ENCODE measurements at regions not wholly inside any gene's neighbourhood (a gene's known extent, or its start where the extent isn't known, plus 50 kb on each side); places are given as distances from the start of the nearest gene placed in this dataset.
"Not testable (repeated sequence)": the region's sequence is repeated elsewhere in the genome, so short reads cannot be mapped to it uniquely, and the experiment has no call there.

GRCh38 chr1:29761159-29761928 lies 525.0 kb downstream of the PTPRU start:
- Mint-ChIP-seq H3K4me1 (ENCODE audit: low read depth) (no peaks in the 10 kb centered on the region), H3K36me3 (ENCODE audit: insufficient read depth in 2 of 2) (peaks cover 0 to 3% of the 10 kb centered on the region in 2 donors), H3K4me3 (no peak overlapping the region), H3K27me3 (ENCODE audit: low read depth) (peaks cover 18% of the 10 kb centered on the region), H3K9me3 (no peaks in the 10 kb centered on the region), H3K27ac (no peak overlapping the region)
- ATAC-seq (replicated peaks in 1 of 2) (no peak), DNase-seq (no peak)

GRCh38 chr1:29760067-29760564 lies 523.8 kb downstream of the PTPRU start:
- peaks cover 0 to 3% of the 10 kb centered on the region in 2 donors for H3K36me3 Mint-ChIP-seq (ENCODE audit: insufficient read depth in 2 of 2)
- H3K9me3 Mint-ChIP-seq: no peaks in the 10 kb centered on the region
- H3K27me3 Mint-ChIP-seq (ENCODE audit: low read depth): peaks cover 16% of the 10 kb centered on the region
- ATAC-seq (replicated peaks in 1 of 2) (no peak), DNase-seq (no peak)
- no peaks in the 10 kb centered on the region for H3K4me1 Mint-ChIP-seq (ENCODE audit: low read depth)
- no peak overlapping the region for H3K4me3 Mint-ChIP-seq
- no peak overlapping the region for H3K27ac Mint-ChIP-seq

GRCh38 chr1:29758781-29759499 lies 522.6 kb downstream of the PTPRU start:
- H3K36me3 Mint-ChIP-seq (ENCODE audit: insufficient read depth in 2 of 2): peaks cover 0 to 3% of the 10 kb centered on the region in 2 donors
- H3K9me3 Mint-ChIP-seq: no peaks in the 10 kb centered on the region
- DNase-seq: no peak
- H3K27me3 Mint-ChIP-seq (ENCODE audit: low read depth): peaks cover 13% of the 10 kb centered on the region
- no peak for ATAC-seq (replicated peaks in 1 of 2)
- H3K4me1 Mint-ChIP-seq (ENCODE audit: low read depth): no peaks in the 10 kb centered on the region
- no peak overlapping the region for H3K27ac Mint-ChIP-seq
- no peak overlapping the region for H3K4me3 Mint-ChIP-seq

GRCh38 chr1:29757866-29758780 lies 521.8 kb downstream of the PTPRU start:
- Mint-ChIP-seq H3K4me1 (ENCODE audit: low read depth) (no peaks in the 10 kb centered on the region), H3K36me3 (ENCODE audit: insufficient read depth in 2 of 2) (peaks cover 0 to 1% of the 10 kb centered on the region in 2 donors), H3K27me3 (ENCODE audit: low read depth) (peaks cover 5% of the 10 kb centered on the region), H3K4me3 (no peak overlapping the region), H3K27ac (no peak overlapping the region), H3K9me3 (no peaks in the 10 kb centered on the region)
- DNase-seq: no peak
- no peak for ATAC-seq (replicated peaks in 1 of 2)

- H3K9me3 Mint-ChIP-seq: no peaks in the 10 kb centered on the region
- H3K27ac Mint-ChIP-seq: no peak overlapping the region
- no peaks in the 10 kb centered on the region for H3K4me1 Mint-ChIP-seq (ENCODE audit: low read depth)
- DNase-seq (no peak), ATAC-seq (replicated peaks in 1 of 2) (no peak)
- no peaks in the 10 kb centered on the region for H3K36me3 Mint-ChIP-seq (ENCODE audit: insufficient read depth in 2 of 2)
- H3K4me3 Mint-ChIP-seq: no peak overlapping the region
- H3K27me3 Mint-ChIP-seq (ENCODE audit: low read depth): no peaks in the 10 kb centered on the region
These were observed 520.8 kb downstream of the PTPRU start for GRCh38 chr1:29756901-29757725.

GRCh38 chr1:29756498-29756897 lies 520.2 kb downstream of the PTPRU start:
- ATAC-seq (replicated peaks in 1 of 2): no peak
- Mint-ChIP-seq H3K36me3 (ENCODE audit: insufficient read depth in 2 of 2) (no peaks in the 10 kb centered on the region), H3K4me3 (no peak overlapping the region), H3K4me1 (ENCODE audit: low read depth) (no peaks in the 10 kb centered on the region), H3K27me3 (ENCODE audit: low read depth) (no peaks in the 10 kb centered on the region), H3K9me3 (no peaks in the 10 kb centered on the region), H3K27ac (no peak overlapping the region)
- DNase-seq: no peak

GRCh38 chr1:29756085-29756484 lies 519.8 kb downstream of the PTPRU start:
- ATAC-seq (replicated peaks in 1 of 2) (no peak), DNase-seq (no peak)
- no peaks in the 10 kb centered on the region for H3K36me3 Mint-ChIP-seq (ENCODE audit: insufficient read depth in 2 of 2)
- no peaks in the 10 kb centered on the region for H3K9me3 Mint-ChIP-seq
- no peaks in the 10 kb centered on the region for H3K27me3 Mint-ChIP-seq (ENCODE audit: low read depth)
- H3K27ac Mint-ChIP-seq: no peak overlapping the region
- no peak overlapping the region for H3K4me3 Mint-ChIP-seq
- no peaks in the 10 kb centered on the region for H3K4me1 Mint-ChIP-seq (ENCODE audit: low read depth)

GRCh38 chr1:29755412-29756015 lies 519.2 kb downstream of the PTPRU start:
- H3K9me3 Mint-ChIP-seq; H3K27ac Mint-ChIP-seq; H3K4me1 Mint-ChIP-seq (ENCODE audit: low read depth); H3K27me3 Mint-ChIP-seq (ENCODE audit: low read depth); DNase-seq; ATAC-seq (replicated peaks in 1 of 2); H3K36me3 Mint-ChIP-seq (ENCODE audit: insufficient read depth in 2 of 2); H3K4me3 Mint-ChIP-seq: not testable (repeated sequence)

- no peak for DNase-seq
- H3K36me3 Mint-ChIP-seq (ENCODE audit: insufficient read depth in 2 of 2): no peaks in the 10 kb centered on the region
- no peaks in the 10 kb centered on the region for H3K27me3 Mint-ChIP-seq (ENCODE audit: low read depth)
These were observed 518.5 kb downstream of the PTPRU start for GRCh38 chr1:29754573-29755375.

GRCh38 chr1:29753771-29754572 lies 517.6 kb downstream of the PTPRU start:
- Mint-ChIP-seq H3K4me1 (ENCODE audit: low read depth) (no peaks in the 10 kb centered on the region), H3K4me3 (no peak overlapping the region), H3K27me3 (ENCODE audit: low read depth) (no peaks in the 10 kb centered on the region), H3K36me3 (ENCODE audit: insufficient read depth in 2 of 2) (no peaks in the 10 kb centered on the region), H3K27ac (no peak overlapping the region), H3K9me3 (no peaks in the 10 kb centered on the region)
- DNase-seq: no peak
- ATAC-seq (replicated peaks in 1 of 2): no peak

More at GRCh38 chr1:29754573-29755375, 518.5 kb downstream of the PTPRU start:
- Mint-ChIP-seq H3K27ac (no peak overlapping the region), H3K9me3 (no peaks in the 10 kb centered on the region), H3K4me1 (ENCODE audit: low read depth) (no peaks in the 10 kb centered on the region), H3K4me3 (no peak overlapping the region)
- no peak for ATAC-seq (replicated peaks in 1 of 2)

- no peak for DNase-seq
- no peaks in the 10 kb centered on the region for H3K4me1 Mint-ChIP-seq (ENCODE audit: low read depth)
- no peak overlapping the region for H3K27ac Mint-ChIP-seq
- no peaks in the 10 kb centered on the region for H3K9me3 Mint-ChIP-seq
- H3K36me3 Mint-ChIP-seq (ENCODE audit: insufficient read depth in 2 of 2): no peaks in the 10 kb centered on the region
- no peaks in the 10 kb centered on the region for H3K27me3 Mint-ChIP-seq (ENCODE audit: low read depth)
- no peak for ATAC-seq (replicated peaks in 1 of 2)
- H3K4me3 Mint-ChIP-seq: no peak overlapping the region
These were observed 516.9 kb downstream of the PTPRU start for GRCh38 chr1:29753244-29753643.

Measured in activated T-cell treated with anti-CD3 and anti-CD28 coated beads, Interleukin-2, amount 50 U/mL, for 72 hours (primary cell).